PFSK-1 (cell line): ENCODE measurements at regions not wholly inside any gene's neighbourhood (a gene's known extent, or its start where the extent isn't known, plus 50 kb on each side); places are given as distances from the start of the nearest gene placed in this dataset.

Experiments
- FOXP2 ChIP-seq: optimal IDR thresholded peaks from 2 replicates; pipeline ENCODE3; 2011; ENCODE audit warnings: borderline replicate concordance, control low read depth, inconsistent platforms; ENCODE audit not compliant: insufficient read depth; ENCODE audit errors: extremely low read length, extremely low read depth
- POLR2AphosphoS5 ChIP-seq: IDR thresholded peaks from 2 replicates; pipeline ENCODE4 v1.6.1; 2012; ENCODE audit warnings: low read depth, mild to moderate bottlenecking, control low read depth, low read length, moderate library complexity
- REST ChIP-seq, 2 experiments: IDR thresholded peaks; 2 replicates each; pipeline versions ENCODE4 v1.6.1 to v1.8.0; 2011 to 2012; ENCODE audit warnings: low read depth in 2 of 2, low read length in 2 of 2, control low read depth in 1 of 2, inconsistent platforms in 1 of 2, mild to moderate bottlenecking in 1 of 2, moderate library complexity in 1 of 2; ENCODE audit not compliant: insufficient read depth in 1 of 2
- SIN3A ChIP-seq: IDR thresholded peaks from 2 replicates; pipeline ENCODE4 v1.6.1; 2012; ENCODE audit warnings: mild to moderate bottlenecking, low read length, moderate library complexity, borderline replicate concordance; ENCODE audit not compliant: insufficient read depth
- TAF1 ChIP-seq: IDR thresholded peaks from 2 replicates; pipeline ENCODE4 v1.6.1; 2012; ENCODE audit warnings: low read length, control low read depth, borderline replicate concordance; ENCODE audit not compliant: insufficient read depth

GRCh38 chr2:11060376-11061169, 94.7 kb upstream of the SLC66A3 start:
- TF ChIP-seq REST (IDR thresholded peaks at IDR 0.05; ENCODE audit: insufficient read depth in 1 of 2, low read depth in 2 of 2, low read length in 2 of 2) (no peak), POLR2AphosphoS5 (no peak), TAF1 (no peak), FOXP2 (no peak), SIN3A (no peak)

GRCh38 chr2:11065833-11066485, 89.3 kb upstream of the SLC66A3 start:
- no peak for TF ChIP-seq TAF1
- TF ChIP-seq POLR2AphosphoS5, result no peak
- TF ChIP-seq FOXP2, result no peak

DNA sequence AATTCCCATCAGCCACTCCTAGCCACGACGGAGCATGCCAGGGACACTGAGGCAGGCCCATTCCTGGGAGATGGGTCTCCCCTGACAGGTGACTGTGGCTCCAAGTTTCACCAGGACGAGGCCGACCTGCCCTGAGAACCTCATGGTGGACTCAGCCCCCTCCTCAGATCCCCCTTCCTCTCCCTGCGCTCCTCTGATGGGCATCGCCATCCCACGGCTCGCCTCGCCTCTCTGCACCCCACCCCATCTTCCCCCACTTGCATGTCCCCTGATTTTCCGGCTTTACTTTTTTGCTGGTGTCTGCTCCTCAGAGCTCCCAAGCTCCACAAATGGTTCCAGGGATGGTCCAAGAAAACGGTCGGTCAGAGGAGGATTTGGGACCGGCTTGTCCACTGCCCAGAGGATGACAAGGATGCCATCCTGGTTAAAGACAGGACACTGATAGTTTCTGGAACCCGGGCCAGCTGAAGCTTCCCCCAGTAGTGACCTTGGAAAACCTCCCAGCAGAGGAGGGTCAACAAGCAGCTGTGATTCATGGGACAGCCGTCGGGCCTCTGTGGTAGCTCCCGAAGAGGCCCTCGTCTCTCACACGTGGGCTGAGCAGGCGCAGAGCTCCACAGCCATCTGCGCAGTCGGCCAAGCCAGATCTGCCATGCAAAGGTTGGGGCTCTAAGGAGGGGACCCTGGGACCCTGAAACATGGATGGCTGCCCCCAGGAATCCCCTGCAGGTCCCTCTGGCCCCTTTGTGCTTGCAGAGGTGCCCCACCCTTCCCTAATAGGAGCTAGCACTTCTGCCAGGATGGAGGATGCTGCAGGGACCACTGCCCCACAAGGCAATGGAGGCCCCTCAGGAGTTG, 87.8 kb upstream of the SLC66A3 start:
- TF ChIP-seq FOXP2 (no peak), POLR2AphosphoS5 (no peak), TAF1 (no peak), SIN3A (no peak), REST (IDR thresholded peaks at IDR 0.05; ENCODE audit: insufficient read depth in 1 of 2, low read depth in 2 of 2, low read length in 2 of 2) (no peak)

DNA sequence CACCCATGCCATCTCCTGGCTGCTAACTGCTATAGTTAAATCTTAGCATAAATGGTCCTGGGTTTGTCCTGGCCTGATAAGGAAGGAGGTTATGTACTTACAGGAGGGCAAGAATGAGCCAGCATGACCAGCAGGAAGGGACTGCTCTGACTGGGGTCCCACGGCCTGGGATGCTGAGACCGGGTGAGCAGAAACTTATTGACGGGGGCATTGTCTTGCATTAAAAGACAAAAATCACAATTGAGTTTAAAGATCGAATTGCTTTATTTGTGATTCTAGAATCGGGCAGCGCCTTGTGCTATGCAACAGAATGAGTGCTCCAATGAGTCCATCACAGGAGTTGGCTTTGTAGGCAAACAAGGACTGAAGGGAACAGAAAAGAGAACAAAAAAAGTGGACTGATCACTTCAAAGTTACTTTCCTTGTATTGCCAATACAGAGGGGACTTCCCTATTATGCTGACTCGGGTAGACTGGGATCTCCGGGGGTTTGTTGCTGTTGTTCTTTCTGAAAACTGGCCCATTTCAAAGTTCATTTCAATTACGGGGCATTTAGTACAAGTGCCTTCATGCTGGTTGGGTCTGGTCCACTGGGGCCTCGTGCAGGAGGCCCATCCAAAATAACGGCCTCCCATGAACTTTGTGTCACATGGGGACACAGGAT, 87.1 kb upstream of the SLC66A3 start:
- TF ChIP-seq SIN3A (no peak), TAF1 (no peak), FOXP2 (no peak), POLR2AphosphoS5 (no peak), REST (IDR thresholded peaks at IDR 0.05; ENCODE audit: insufficient read depth in 1 of 2, low read depth in 2 of 2, low read length in 2 of 2) (no peak)

GRCh38 chr2:11068856-11069526, 86.3 kb upstream of the SLC66A3 start:
- TF ChIP-seq SIN3A, result no peak
